DOHH2 (cell line): ENCODE measurements at regions not wholly inside any gene's neighbourhood (a gene's known extent, or its start where the extent isn't known, plus 50 kb on each side); places are given as distances from the start of the nearest gene placed in this dataset.

Experiments
- CTCF ChIP-seq: fragments of 200-600 bp; sonication (generic); IDR thresholded peaks from one replicate; pipeline ENCODE4 v1.5.1; 2014; ENCODE audit warnings: antibody characterized with exemption, mild to moderate bottlenecking, low read depth, low read length; ENCODE audit not compliant: poor library complexity, severe bottlenecking
- EZH2phosphoT487 ChIP-seq: fragments of 200-600 bp; sonication (generic); IDR thresholded peaks from 2 replicates; pipeline ENCODE4 v1.6.1; 2017; ENCODE audit warnings: borderline replicate concordance, mild to moderate bottlenecking, antibody characterized with exemption, low read length, moderate library complexity, mixed read lengths

GRCh38 chr3:189108067-189108466 is 63.7 kb upstream of the TPRG1 start:
- TF ChIP-seq CTCF (no peak), EZH2phosphoT487 (no peak)
